Activated CD4-positive, alpha-beta T cell treated with anti-CD3 and anti-CD28 coated beads for 4 hours (primary cell): ENCODE measurements at regions not wholly inside any gene's neighbourhood (a gene's known extent, or its start where the extent isn't known, plus 50 kb on each side); places are given as distances from the start of the nearest gene placed in this dataset.
"Not testable (repeated sequence)": the region's sequence is repeated elsewhere in the genome, so short reads cannot be mapped to it uniquely, and the experiment has no call there.

Experiments used
- DNase-seq, 2 donors: peaks; one replicate each; pipeline ENCODE4 v3.0.0-alpha.2; 2020

DNA sequence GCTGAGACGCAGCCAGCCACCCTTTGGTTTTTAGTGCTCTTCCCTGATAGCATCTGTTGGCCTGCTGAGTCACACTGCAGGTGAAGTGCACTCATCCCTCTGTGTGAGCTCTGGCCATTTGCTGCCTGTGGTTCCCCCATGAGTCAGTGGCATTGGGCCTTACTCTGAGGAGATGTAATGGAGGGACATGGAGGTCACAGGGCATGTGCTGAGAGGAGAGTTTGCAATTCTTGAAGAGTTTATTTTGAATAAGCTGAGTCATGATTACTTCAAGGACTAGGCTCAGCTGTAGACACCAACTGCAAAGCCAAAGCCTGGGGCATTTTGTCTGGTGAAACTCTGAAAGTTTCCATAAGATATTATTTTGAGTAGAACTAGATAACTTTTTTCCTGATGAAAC, 200.3 kb downstream of the BCL2L11 start:
- not testable (repeated sequence) for DNase-seq

DNA sequence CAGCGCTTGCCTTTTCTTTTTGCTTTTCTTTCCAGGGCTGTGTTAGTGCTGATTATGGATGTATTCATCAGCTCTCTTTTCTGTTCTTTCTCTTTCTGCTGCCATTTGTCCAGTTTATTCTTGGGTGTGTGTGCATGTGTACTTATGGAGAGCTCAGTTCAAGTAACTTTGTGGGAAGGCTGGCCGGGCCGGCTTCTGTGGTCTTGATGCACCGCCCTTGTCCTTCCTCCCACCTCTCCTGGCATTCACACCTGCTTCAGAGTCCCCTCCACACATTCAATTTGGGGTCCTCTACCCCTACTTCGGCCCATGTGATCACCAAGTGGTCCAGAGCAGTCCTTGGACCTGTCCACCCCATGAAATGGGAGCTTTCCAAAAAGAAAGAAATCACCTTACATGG, 202.7 kb downstream of the BCL2L11 start:
- not testable (repeated sequence) for DNase-seq

DNA sequence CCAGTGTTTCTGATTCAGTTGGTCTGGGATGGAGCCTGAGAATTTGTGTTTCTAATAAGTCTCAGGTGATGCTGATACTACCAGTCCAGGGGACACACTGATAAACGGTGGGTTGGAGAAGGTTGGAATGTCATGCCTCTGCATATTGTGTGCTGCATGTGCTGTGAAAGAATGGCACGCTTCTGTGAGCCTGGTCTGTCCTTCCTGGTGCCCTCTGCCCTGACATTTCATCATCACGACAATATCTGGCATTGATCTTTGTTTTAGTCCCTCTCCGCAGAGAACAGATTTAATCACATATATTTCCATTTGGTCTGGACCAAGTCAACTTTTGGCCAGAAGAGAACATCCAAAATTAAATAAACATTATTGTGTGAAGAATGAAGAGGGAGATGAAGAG, 207.0 kb downstream of the BCL2L11 start:
- DNase-seq = not testable (repeated sequence)

DNA sequence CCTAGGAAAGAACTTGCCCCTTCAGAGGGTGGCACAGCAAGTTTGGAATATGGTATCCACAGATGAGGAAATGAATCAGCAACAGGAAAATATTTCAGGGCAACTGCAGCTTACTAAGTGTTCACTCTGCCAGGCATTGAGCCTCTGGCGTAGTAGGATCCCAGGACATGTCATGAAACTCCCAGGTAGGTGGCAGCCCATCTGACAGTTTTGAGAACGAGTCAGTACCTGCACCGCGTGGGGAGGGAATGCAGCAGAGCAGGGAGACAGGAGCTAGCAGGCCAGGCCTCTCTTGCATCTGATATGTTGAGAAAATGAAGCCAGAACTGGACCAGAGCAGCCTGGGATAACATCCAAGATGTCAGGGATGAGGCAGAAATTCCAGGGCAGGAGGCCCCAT, 208.6 kb downstream of the BCL2L11 start:
- DNase-seq = not testable (repeated sequence)

DNA sequence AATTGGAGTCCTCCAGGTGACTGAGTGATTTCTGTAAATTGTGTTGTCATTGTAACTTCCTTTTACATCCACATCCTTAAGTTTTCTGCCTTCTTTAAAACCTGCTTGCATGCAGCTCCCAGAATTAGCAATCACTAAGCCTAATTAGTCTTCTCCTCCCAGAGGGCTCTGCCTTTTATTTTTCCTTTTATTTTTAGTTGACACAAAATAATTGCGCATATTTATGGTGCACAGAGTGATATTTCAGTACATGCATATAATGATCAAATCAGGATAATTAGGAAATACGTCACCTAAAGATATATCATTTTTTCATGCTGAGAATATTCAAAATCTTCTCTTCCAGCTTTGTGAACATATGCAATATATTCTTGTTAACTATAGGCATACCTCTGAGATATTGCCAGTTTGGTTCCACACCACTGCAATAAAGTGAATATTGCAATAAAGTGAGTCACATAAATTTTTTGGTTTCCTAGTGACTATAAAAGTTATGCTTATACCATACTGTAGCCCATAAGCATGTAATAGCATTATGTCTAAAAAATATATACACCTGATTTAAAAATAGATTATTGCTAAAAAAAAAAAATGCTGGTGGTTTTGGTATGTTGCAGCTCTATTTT, 210.5 kb downstream of the BCL2L11 start:
- DNase-seq = not testable (repeated sequence)

DNA sequence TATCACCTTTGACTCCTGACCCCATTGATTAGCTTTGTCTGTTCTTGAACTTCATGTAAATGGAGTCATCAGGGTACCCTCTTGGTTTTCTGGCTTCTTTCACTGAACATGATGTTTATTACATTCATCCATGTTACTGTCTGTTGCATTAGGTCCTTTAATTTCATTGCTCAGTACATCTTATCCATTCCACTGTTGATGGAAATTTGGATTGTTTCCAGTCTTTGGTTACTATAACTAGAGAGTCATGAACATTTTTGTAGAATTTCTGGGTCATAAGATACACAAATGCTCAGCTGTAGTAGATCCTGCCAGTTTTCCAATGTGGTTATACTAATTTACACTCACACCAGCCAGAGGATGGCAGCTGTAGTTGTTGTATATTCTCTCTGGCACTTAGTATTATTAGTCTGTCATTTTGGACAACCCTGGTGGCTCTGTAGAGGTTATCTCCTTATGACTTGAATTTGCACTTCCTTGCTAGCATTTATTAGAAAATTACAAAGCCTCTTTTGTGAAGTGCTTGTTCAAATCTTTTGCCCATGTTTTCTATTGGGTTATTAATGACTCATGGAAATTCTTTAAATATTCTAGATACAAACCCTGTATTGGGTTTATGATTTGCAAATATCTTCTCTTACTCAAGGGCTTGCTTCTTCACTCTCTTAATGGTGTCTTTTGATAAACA, 214.7 kb downstream of the BCL2L11 start:
- DNase-seq = not testable (repeated sequence)

DNA sequence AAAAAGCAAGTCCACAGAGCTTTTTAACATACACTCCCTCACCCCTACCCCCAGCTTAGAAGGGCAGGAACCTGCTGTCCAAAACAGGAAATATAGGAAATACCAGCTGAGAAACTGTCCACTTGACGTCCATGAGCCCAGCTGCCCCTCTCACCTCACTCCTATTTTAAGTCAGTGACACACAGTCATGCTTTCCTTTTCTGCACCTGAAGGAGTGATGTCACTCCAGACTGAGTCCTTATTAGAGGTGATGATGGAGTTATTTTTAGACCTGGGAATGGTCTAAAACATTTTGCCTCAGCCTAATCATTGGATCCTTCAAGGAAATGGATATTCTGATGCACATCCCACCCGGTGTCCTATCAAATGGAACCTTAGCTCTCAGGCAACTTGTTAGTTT, 217.8 kb downstream of the BCL2L11 start:
- DNase-seq = not testable (repeated sequence)

DNA sequence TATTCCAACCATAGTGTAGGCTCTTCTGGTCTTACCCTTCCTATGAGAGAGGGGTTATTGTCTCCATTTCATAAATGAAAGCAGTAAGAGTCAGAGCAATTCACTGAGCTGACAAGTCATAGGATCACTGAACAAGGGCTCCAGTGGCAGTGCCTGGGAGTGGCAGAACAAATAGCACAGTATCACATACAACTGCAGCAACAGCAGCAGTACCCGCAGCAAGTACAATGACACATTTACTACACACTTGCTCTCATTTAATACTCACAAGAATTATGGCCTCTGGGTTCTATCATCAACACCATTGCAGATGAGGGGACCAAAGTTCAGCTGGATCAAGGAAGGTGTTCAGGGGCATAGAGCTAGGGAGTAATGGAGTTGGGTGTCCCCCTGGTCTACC, 218.8 kb downstream of the BCL2L11 start:
- DNase-seq = not testable (repeated sequence)

DNA sequence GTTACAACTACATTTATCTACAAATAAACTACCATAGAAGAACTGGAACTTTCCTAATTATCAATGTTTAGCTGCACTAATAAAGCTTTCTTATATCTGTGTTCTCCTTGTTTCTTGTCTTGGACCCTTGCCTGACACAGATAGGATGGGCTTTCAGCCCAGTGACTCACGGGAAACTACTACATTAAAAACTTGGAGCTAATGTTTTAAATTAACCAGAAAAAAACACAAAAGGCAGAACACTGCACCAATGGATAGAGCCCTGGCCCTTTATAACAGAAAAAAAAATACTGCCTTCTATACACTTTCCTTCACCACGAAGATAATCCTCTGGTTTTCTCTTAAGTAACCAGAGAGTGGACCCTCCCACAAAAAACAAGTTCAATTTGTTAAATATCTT, 223.9 kb downstream of the BCL2L11 start:
- not testable (repeated sequence) for DNase-seq

DNA sequence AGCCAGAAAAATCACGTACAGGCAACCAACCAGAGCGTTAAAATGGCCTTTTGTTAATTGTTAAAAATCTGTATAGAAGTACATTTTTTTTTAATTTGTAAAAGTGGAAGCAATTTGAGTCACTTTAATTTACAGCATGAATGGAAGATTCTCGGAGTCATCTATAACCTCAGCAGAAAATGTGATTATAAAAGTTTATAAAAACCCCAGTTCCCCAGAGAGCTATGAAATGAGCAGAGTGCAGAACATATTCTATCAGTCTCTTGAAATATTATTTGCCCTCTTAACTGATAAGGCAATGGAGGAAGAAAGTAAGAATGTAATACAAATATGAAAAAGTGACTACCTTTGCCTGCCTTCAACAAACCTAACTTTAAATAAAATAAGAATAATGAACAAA, 224.7 kb downstream of the BCL2L11 start:
- not testable (repeated sequence) for DNase-seq

DNA sequence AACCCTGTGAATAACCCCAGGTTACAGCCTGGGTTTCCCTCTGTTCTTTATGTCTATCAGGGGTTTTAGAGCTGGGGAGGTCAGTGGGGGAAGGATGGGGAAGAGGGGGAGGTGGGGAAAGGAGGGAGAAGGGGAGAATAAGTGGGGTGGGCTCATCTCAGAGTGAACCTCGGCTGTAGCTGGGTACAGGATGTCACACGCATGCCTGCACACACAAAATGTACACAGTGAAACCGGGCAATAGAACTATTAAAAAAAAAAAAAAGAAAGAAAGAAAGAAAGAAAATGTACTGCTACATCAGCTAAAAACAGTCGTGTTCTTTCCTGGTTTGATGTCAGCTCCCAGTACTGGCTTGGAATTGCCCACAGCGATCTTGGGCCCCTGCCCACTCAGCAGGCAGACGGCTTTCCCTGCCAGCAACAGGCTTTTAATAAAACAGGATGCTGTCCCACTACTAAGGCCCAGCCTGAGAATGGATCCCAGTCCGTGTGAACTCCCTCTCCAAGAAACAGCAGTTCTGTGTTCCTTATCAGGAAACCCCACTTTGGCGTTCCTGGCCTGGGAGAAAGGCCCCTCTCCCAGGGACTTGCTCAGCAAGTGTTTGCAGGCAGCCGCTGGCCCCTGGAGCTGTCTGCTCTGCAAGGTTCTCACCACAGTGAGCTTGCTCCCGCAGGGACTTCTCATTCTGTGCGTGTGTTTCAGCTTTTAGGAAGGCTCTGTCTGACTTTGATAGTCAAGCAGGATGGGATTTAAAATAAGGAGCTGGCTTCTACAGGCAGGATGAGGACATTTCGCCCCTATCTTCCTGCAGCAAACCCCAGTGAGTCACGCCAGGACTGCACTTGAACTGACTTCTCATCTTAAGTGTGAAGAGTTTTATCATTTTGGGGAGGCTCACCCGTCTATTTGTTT, 225.6 kb downstream of the BCL2L11 start:
- DNase-seq = not testable (repeated sequence)

DNA sequence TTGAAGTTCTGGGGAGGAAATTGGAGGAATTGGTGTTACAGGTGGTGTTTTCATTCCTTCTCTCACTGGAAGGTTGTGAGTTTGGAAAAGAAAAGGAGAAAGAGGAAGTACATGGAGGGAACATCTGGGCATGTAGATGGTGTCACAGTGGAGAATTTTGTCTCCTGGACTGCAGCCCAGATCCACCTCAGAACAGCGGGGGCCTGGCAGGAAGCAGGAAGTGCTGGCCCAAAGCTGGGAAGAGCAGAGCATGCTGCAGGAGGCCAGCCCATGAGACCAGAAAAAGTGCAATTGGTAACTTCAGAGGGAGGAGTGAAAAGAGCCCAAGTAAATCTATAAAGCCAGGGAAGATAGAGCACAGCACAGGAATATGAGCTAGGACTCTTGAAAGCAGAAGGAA, 227.0 kb downstream of the BCL2L11 start:
- not testable (repeated sequence) for DNase-seq

DNA sequence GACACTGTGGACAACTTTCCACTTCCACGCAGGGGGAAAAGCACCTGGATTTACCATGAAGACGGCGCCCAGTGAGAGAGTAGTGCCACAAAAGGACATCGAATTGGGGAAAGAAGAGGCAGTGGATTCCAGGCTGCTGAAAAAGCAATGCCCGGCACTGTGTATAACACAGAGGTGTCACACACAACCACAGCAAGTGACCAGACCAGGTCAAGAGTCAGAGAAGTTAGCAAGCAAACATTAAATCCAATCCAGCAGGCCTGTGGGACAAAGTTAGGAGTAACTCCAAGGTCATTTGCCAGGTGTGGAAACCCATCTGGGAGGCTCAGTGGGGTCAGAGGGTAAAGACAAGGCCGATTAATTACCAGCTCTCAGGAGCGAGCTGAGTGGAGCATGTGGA, 227.6 kb downstream of the BCL2L11 start:
- not testable (repeated sequence) for DNase-seq

DNA sequence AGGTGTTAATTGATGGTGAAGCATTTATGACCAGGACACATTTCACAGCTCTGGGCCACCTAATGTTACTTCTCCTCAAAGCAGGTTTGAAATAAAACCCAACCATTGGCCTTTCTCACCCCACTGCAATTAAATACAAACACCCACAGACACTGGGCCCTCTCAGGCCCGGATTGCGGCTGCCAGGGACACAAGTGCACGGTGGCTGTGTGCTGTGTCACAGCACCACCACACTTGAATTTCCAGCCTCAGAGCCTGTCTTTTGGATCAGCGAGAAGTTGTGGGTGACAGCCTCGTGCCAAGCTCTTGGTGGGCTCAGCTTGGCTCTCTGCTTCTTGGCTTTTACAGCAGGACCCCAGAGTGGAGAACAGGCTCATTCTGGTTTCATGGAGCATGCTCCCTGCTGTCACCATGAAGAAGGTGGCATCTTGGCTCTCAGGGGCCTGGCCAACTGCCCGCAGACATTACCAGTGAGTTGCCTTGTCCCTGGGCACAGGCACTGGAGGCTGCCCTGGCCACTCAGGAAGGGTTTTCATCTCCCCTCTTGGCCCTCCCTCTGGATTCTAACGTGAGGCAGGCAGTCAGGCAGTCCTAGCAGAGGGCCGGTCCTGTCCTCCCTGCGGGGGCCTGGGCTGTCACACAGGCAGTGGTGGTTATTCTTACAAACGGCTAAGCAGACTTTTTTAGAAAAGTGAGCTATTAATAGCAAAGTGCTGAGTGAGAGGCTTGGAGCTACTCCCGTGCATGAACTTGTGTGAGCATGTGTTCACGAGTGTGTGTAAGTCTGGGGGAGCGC, 234.5 kb downstream of the BCL2L11 start:
- DNase-seq = not testable (repeated sequence)

DNA sequence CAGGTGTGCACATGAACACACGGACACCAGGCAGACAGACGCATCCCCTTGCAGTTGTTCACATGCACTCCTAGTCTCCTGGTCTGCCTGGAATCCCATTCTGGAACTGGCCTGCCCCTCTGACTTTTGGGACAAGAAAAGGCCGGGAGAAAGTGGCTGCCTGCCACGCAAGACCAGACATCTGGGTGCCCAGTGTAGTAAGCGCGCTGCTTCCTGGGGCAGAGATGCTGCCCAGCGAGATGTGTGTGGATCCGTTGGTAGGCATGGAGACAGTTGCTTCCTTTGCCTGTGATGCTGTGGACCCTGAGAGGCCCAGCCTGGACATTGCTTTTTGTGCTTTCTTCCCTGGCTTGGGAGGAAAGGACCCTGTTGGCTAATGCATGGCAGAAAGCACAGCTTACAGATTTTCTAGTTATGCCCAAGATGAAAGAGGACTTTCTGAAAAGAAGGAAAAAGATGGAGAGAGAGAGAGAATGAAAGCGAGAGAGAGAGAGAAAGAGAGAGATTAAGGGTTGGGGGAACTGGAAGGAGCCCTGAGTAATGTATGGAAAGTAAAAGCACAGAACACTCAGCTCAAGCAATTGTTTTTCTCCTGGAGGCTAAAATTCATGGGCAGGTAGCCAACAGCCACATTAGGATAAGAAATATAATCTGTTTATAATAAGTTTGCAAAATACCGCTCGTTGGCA, 235.3 kb downstream of the BCL2L11 start:
- DNase-seq = not testable (repeated sequence)

DNA sequence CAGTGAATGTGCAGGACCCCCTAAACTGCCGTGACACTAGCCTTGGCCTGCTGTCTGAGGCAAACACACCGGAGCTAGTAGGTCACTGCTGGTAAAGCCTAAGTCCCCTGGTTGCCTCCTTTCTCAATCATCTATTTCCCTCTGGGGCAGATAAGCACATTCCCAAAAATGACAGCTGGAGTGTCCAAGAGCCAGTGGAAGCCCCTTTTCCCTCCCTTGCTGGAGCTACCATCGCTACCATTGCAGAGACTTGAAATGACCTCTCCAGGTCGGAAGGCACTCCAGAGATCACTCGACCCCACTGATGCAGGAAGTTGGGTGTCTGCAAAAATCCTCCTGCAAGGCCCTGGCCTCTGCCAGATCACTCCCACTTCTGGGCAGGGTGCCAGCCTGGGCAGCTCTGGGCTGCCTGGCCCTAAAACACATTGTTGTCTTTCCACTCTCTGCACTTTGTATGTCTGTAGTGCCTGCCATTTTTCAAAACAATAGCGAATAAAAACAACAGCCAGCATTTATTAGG, 235.9 kb downstream of the BCL2L11 start:
- not testable (repeated sequence) for DNase-seq

DNA sequence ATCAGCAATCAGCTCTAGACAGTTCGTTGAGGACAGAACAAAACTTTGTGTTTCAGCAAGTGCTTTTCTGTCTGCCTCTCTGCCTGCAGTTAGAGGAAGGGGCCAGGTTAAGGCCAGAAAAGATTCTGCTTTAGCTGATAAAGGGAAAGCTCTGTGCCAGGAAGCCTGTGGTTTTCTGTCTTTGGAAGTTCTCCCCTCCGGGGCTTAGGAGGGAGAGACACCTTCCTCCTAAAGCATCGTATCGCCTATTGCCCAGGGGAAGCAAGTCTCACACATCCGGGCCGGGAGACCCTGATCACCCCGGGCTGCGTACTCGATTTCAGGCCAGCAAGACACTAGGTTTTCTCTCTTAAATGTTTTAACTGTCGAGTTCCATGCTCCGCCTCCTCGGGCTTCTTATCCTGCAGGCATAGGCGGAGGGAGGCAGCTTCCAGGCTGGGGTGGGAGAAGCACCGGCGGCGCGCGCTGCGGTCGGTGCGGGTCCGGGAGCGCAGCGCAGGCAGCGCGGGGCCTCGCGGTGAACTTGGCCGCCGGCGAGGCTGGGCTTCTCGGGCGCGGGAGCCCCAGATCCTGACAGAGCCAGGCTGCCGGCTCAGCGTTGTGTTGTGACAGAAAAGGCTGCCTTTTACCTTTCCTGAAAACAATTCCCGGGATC, 245.4 kb downstream of the BCL2L11 start:
- not testable (repeated sequence) for DNase-seq

DNA sequence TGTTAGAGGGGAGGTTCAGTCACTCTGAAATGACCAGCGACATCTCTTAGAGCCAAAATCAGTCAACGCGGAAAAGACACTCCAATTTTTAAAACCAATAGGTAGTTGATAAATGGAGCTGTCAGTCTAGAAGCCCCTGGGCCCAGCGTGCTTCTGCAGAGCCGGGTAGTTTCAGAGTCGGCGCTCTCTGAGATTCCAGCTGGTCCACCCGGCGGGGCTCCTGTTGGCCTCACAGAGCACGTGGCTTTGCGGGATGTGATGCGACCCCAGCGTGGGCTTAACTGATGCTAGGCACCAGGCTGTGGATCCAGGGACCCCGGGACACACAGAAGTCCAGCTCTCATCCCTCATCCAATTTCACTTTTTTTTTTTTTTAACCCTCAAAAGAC, 245.9 kb downstream of the BCL2L11 start:
- not testable (repeated sequence) for DNase-seq

DNA sequence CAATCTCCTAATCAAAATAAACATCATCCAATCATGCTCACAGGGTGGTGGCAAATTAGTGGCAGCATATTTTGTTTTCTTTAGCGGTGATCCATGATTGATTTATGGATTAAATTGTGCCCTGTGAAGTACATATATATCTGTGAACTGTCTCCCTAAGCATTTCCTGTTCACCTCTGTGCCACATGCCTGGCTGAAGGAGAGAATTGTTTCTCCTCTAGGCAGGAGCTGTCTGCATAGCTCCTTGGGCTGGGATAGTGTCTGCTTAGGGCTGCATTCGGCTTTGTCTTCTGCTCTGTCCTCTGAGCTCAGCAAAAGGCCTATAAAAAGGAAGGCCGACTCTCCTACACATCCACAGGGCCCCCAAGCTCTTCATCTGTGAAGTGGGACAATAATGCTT, 246.4 kb downstream of the BCL2L11 start:
- DNase-seq = not testable (repeated sequence)

DNA sequence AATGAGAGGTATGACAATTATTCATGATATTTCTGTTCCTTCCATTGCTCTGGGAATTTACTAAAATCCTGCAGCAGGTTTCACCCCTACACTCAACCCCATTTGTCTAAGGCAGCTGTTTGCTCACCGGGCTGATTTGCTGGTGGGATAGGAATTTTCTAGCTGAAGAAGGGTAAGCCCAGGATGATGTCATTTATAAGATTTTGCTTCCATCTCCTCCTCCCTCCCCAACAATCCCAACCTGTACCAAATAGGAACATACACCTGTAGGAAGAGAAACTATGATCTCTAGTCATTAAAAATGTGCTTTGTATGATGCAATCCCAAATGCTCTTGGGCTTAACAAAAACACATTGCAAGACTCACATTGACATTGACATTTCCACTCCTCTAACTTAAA, 247.2 kb downstream of the BCL2L11 start:
- not testable (repeated sequence) for DNase-seq

DNA sequence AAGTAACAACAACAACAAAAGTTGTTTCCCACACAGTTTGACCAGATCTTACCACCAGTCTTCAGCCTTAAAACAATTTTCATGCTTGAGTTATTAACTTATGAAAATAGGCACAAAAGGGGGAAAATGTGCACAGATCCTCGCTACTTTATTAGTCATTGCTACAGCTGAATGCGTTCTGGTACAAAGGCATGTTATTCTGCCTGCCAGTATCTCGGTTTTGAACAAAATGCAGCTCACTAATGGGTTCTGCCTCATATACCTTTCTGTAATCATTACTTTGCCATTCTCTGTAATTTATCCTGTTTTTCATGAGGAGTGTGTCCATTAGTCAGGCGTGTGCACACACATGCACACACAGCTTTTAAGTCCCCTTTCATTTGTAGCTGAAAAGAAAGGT, 247.6 kb downstream of the BCL2L11 start:
- not testable (repeated sequence) for DNase-seq
